OCI-M2 (cell line): ENCODE measurements at regions not wholly inside any gene's neighbourhood (a gene's known extent, or its start where the extent isn't known, plus 50 kb on each side); places are given as distances from the start of the nearest gene placed in this dataset.

Experiments
- DNase-seq: peaks from one replicate; lab custom pipeline; 2025; ENCODE audit not compliant: unreplicated experiment; lab: John Stamatoyannopoulos, UW

- no peak for DNase-seq
Observed at GRCh38 chr4:129645461-129645860, 549.5 kb downstream of the C4orf33 start.

DNA sequence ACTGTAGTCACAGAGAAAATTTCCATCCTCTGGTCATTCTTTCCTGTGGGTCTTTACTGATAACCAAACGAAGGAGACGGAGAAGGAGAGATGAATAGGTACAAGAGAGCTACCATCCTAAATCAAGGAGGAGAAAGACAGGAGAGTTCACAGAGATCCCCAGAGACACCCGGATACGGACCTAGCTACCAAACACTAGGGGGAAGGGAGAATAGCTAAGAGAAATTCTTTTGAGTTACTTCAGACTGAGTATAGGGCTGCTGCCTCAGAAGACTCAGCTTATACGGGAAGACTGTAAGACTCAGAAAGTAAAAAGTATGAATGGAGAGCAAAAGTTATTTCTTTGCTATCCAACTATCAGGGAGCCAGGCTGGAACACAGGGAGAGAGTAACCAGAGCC lies 572.1 kb downstream of the C4orf33 start:
- DNase-seq = no peak

- no peak for DNase-seq
Observed at GRCh38 chr4:129672941-129673340, 577.0 kb downstream of the C4orf33 start.

DNA sequence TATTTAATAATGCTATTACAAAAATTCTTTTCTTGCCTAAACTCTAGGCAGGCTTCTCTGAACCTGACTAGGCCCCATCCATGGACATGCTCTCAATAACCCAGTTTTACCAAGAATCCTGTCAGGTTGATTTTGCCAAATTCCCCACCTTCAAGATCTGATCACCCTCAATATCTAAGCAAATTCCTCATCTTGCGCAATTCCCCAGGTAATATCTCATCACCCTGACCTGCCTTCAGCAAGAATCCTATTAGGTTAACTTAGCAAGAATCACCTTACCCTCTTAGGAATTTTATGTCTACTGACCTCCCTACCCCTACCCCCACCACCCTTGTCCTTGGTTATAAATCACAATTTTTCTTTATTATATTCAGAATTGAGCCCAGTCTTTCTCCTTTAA lies 579.1 kb downstream of the C4orf33 start:
- no peak for DNase-seq

- DNase-seq = no peak
Observed at GRCh38 chr4:129676934-129677333, 581.0 kb downstream of the C4orf33 start.

DNA sequence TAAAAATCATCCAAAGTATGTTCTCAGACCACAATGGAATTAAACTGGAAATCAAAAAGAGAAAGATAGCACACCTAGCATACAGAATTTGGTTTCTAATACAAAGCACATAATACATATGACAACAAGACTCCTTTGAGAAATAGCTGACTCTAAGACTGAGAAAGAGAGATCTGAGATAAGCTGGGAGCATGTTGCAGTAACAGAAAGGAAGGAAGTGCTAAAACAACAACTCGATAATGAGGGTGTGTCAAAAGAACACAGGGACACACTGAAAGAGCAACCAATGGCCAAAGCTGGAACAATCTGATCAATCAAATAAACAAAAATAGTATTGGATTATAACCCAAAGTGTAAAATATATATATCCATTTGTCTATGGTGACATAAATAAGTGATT lies 586.6 kb downstream of the C4orf33 start:
- no peak for DNase-seq

GRCh38 chr4:129707949-129708348 lies 612.0 kb downstream of the C4orf33 start:
- no peak for DNase-seq

DNA sequence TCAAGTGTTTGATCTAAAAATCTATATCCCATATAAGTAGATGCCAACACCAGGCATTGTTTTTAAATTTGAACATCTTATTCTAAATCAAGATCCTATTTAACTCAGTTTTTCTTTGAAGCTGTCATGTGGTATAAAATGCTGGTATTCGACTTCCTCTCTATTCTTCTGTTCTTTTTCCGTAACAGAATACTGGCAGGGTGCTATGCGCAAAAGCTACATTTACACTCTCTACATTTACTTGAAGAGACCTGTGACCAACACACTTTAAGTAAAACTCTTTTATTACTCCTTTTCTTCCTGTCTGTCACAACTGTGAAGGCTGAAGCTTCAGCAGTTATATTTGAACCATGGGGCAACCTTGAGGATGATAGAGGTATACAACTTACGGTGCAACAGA lies 612.8 kb downstream of the C4orf33 start:
- DNase-seq = no peak

- DNase-seq = no peak
Observed at GRCh38 chr4:129738175-129738574, 642.2 kb downstream of the C4orf33 start.

DNA sequence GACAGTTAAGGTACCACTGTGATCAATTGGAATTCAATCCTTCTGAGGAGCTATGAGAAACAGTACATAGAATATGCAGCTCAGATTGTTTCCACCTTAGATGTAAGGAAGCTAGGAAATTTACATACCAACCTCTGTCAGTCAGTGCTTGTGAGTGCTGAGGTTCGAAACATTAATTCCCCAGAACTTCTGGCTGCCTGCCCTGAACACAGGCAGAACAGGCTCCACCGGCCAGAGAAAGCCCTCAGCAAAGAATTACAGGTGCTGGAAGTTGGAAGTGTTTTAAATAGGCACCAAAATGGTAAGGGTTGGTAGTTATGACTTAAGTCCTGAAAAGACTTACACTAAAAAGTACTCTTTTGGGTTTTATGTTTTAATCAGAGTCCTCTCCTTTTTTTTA lies 651.8 kb downstream of the C4orf33 start:
- no peak for DNase-seq

DNA sequence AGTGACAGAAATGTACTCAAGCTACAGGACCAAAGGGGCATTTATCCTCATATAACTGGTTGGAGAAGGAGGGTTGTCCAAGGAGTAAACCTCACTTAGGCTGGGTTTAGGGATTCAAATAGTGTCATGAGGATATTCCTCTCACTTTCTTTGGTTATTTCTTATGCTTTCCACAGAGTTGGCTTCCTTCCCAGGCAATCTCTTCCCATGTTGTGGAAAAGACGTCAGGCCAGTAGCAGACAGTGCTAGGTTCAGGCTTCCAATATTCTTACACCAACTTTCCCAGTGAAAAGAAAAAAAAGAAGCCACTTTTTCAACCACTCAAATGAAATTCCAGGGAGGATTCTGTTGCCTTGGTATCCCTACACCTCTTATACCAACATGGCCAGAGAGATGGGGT lies 653.0 kb downstream of the C4orf33 start:
- no peak for DNase-seq

GRCh38 chr4:129751646-129752045 lies 655.7 kb downstream of the C4orf33 start:
- no peak for DNase-seq

- DNase-seq = no peak
Observed at GRCh38 chr4:129783596-129783995, 687.6 kb downstream of the C4orf33 start.

DNA sequence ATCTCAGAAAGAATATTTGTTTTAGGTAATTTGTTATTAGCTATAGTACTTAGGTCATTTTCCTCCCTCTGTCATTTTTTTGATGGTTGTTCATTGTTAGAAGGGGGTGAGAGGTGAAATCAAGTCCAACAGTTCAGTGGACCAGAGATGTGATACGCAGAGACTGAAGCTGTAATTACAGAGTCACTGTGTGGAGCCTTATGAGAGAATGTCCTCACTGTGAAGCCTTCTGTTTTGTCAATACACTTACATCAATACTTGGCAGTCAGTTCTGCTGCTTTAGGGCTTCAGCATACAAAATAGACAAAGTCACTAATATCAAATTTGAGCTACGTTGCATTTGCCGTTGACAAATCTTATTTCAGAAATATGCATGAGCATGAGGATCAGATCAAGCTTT lies 692.5 kb downstream of the C4orf33 start:
- DNase-seq = no peak

DNA sequence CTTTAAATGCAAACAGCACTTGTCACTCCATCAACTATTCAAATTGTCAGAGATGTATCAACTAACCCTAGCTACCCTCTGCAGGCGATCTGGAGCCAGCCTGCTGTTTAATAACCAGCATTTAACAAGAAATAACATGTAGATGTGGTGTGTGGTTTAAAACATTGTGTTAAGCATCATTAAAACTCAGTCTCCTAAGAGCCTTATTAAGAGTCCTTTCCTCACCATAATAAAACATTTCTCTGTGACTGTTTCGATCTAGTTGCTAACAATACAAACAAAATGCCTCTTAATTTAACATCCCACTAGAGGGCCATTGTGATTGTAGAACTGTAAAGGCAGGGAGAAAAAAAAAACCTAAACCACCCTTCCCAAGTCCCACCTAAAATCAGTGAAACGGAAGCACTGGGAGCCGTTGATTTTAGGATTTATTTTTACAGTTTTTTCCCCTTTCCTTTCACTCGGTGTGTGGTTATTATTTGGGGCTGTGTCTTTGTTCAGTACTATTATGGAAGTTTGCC lies 708.6 kb downstream of the C4orf33 start:
- no peak for DNase-seq

DNA sequence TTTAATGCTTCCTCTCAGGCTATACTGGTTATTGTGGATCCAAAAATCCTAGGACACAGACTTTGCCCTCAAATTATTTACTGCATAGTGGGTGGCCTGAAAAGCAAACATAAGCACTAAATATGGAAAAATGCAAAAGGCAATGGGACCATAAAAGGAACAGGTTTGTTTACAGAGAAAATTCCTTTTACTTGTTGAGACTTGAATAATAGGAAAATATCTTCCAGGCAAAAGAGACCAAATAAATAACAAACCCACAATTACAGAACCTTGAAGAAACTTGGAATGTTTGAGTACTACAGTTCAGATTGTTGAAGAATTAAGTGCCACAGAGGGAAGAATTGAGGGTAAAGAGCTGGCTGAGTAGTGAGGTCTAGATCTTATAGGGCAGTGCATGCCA lies 711.0 kb downstream of the C4orf33 start:
- no peak for DNase-seq

GRCh38 chr4:129808242-129808641 lies 712.3 kb downstream of the C4orf33 start:
- DNase-seq = no peak

DNA sequence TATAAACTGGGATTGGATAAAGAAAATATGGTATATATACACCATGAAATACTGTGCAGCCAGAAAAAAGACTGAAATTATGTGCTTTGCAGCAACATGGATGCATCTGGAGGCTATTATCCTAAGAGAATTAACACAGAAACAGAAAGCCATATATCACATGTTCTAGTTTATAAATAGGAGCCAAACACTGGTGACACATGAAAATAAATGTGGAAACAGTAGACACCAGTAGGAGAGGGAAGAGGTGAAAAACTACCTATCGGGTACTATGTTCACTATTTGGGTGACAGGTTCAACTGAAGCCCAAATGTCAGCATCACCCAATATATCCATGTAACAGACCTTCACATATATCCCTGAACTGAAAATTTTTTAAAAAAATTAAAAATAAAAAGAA lies 725.1 kb downstream of the C4orf33 start:
- DNase-seq = no peak

GRCh38 chr4:129821963-129822362 lies 726.0 kb downstream of the C4orf33 start:
- no peak for DNase-seq

GRCh38 chr4:129822701-129823100 lies 726.7 kb downstream of the C4orf33 start:
- no peak for DNase-seq

GRCh38 chr4:129823105-129823504 lies 727.2 kb downstream of the C4orf33 start:
- no peak for DNase-seq

GRCh38 chr4:129829373-129829772 lies 733.4 kb downstream of the C4orf33 start:
- no peak for DNase-seq

DNA sequence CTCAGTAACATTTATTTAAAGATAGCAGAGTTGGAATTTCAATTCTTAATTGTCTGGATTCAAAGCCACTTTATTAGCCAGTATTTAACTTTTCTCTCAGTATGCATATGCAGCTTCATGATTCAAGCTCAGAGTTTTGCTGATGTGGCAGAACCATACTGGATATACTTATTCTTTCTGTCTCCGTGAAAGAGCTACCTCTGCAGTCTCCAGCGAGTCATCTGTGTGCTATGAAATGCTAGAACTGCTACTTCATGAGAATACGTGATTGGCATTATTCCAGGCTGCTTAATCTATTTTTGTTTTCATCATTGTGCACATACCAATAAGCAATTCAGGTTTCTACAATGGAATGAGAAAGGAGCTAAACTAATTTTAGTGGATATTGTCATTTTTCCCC lies 743.7 kb downstream of the C4orf33 start:
- DNase-seq = no peak

DNA sequence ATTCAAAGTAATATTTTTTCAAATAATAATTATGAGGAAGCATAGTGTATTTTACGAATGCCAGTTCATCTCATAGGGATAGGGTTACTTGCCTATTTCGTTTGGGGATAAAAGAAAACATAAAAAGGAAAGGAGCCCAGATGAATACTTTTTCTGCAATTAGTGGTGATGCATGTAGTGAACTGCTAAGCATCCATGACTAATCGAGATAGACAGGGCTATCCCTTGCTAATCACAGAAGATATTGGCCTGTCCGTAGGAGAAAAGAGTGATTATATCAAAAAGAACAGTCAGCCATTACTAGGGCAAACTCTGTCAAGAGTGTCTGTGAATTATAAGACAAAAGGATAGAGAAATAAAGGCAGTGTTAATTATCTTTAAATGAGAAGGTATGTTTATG lies 746.1 kb downstream of the C4orf33 start:
- no peak for DNase-seq
